Fibroblast of mammary gland (primary cell): ENCODE measurements at regions not wholly inside any gene's neighbourhood (a gene's known extent, or its start where the extent isn't known, plus 50 kb on each side); places are given as distances from the start of the nearest gene placed in this dataset.

Experiments used
- DNase-seq: peaks from one replicate; pipeline ENCODE4 v3.0.0-alpha.2; 2010; ENCODE audit warnings: low read depth
- H3K4me3 ChIP-seq: 2 replicates; pipeline ENCODE4 v1.5.1; 2011; ENCODE audit warnings: low read depth, mild to moderate bottlenecking, low read length, moderate library complexity; ENCODE audit not compliant: control insufficient read depth
- CTCF ChIP-seq: conservative IDR thresholded peaks from 2 replicates; pipeline ENCODE4 v1.5.1; 2011; ENCODE audit warnings: low read depth, low read length, inconsistent platforms; ENCODE audit not compliant: control insufficient read depth, insufficient read depth

DNA sequence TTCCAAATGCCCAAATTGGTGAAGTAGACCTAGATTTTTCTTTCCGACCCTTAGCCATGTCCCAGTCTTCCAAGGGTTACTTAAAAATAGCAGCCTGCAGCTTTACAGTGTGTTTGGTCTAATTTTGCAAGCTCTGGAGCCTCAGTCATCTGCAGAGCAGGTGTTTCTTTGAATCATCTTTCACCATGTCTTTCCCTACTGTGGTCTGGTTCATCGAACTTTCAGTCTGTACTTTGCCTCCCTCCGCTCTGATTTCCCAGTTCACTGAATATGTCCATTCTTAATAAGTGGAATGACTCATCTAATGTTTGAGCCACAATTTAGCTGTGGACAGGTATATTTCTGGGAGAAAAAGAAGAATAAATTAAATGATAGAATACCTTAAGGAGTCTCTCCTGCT lies 1060.7 kb downstream of the EFNA5 start:
- H3K4me3 ChIP-seq, result no peak overlapping the region
- no peak for DNase-seq

DNA sequence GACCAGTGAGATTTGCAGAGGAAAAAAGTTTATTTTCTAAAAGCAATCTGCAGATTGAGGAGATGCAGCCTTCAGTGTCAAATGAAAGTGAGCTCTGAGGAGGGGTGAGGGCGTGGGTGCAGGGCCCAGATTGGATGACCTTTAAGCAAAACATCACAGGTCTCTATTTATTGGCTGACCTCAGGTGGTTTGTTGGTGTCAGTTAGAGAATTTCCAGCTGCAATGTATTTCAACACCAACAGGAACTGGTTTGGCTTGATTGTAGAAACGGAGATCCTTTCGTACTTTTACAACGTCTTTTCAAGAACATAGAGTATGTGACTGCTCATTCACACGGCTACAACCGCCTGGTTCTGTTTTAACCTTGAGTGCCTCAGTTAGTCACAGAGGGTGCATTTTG lies 1069.1 kb downstream of the EFNA5 start:
- DNase-seq, result no peak
- no peak overlapping the region for H3K4me3 ChIP-seq
- no peak for TF ChIP-seq CTCF

More for the DNA sequence above, 1060.7 kb downstream of the EFNA5 start:
- no peak for TF ChIP-seq CTCF

GRCh38 chr5:106600803-106601202 lies 1069.9 kb downstream of the EFNA5 start:
- no peak for TF ChIP-seq CTCF
- no peak for DNase-seq
- H3K4me3 ChIP-seq, result no peak overlapping the region

- no peak for DNase-seq
- H3K4me3 ChIP-seq, result no peak overlapping the region
- TF ChIP-seq CTCF, result no peak
Measured at GRCh38 chr5:106595864-106596263, 1074.9 kb downstream of the EFNA5 start.

GRCh38 chr5:106584268-106584667 lies 1086.5 kb downstream of the EFNA5 start:
- no peak overlapping the region for H3K4me3 ChIP-seq
- DNase-seq, result no peak
- no peak for TF ChIP-seq CTCF

- DNase-seq, result no peak
- TF ChIP-seq CTCF, result no peak
- H3K4me3 ChIP-seq, result no peak overlapping the region
Measured at GRCh38 chr5:106578736-106579135, 1092.0 kb downstream of the EFNA5 start.

GRCh38 chr5:106574820-106575219 lies 1095.9 kb downstream of the EFNA5 start:
- no peak overlapping the region for H3K4me3 ChIP-seq
- TF ChIP-seq CTCF, result no peak
- DNase-seq, result no peak
